Endothelial cell (in vitro differentiated cells): ENCODE measurements at regions not wholly inside any gene's neighbourhood (a gene's known extent, or its start where the extent isn't known, plus 50 kb on each side); places are given as distances from the start of the nearest gene placed in this dataset.

Source experiments
- DNase-seq: peaks from one replicate; pipeline ENCODE4 v3.0.0; 2021; ENCODE audit warnings: low spot score
- H3K27ac Mint-ChIP-seq: one replicate; pipeline ENCODE4 v1.8.0; 2021; ENCODE audit warnings: mixed read lengths, inconsistent platforms; ENCODE audit not compliant: unreplicated experiment
- H3K27me3 Mint-ChIP-seq: one replicate; pipeline ENCODE4 v1.8.0; 2021; ENCODE audit warnings: mild to moderate bottlenecking, moderate library complexity, mixed read lengths, inconsistent platforms; ENCODE audit not compliant: unreplicated experiment
- H3K36me3 Mint-ChIP-seq: one replicate; pipeline ENCODE4 v1.8.0; 2021; ENCODE audit warnings: mild to moderate bottlenecking, low read depth, mixed read lengths, inconsistent platforms; ENCODE audit not compliant: unreplicated experiment
- H3K4me1 Mint-ChIP-seq: one replicate; pipeline ENCODE4 v1.8.0; 2021; ENCODE audit warnings: mild to moderate bottlenecking, mixed read lengths, inconsistent platforms; ENCODE audit not compliant: unreplicated experiment
- H3K4me3 Mint-ChIP-seq: one replicate; pipeline ENCODE4 v1.8.0; 2021; ENCODE audit warnings: mild to moderate bottlenecking, mixed read lengths, inconsistent platforms; ENCODE audit not compliant: unreplicated experiment
- H3K9me3 Mint-ChIP-seq: one replicate; pipeline ENCODE4 v1.8.0; 2021; ENCODE audit warnings: mixed read lengths, inconsistent platforms; ENCODE audit not compliant: unreplicated experiment
- TF ChIP-seq, protein P1 (sequence below): fragments of 200-600 bp; sonication (generic); IDR thresholded peaks from one replicate; pipeline ENCODE4 v1.5.0; 2021; ENCODE audit warnings: antibody characterized with exemption; ENCODE audit not compliant: unreplicated experiment

DNA sequence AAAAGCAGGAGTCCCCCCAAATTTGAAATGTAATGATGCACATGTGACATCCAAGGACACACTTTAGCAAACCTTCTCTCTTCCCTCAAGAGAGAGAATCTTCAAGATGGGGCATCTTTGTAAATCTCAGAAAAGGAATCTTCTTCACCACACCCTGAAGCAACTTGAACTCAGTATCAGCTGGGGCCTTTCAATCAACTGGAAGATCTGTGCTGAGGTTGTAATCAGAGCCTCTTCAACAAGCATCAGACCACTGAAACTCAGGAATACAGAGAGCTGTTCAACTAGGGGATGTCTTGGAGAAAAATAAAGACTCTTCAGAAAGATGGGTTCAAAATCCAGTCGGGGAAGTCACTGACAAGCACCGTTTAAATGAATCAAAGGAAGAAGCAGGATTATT is 92.5 kb upstream of the CAMK1G start:
- Mint-ChIP-seq H3K27ac (no peak overlapping the region), H3K4me3 (no peak overlapping the region), H3K36me3 (no peaks in the 10 kb centered on the region), H3K4me1 (peaks cover 7% of the 10 kb centered on the region), H3K27me3 (peaks cover 3% of the 10 kb centered on the region), H3K9me3 (no peaks in the 10 kb centered on the region)
- TF ChIP-seq, protein P1, sequence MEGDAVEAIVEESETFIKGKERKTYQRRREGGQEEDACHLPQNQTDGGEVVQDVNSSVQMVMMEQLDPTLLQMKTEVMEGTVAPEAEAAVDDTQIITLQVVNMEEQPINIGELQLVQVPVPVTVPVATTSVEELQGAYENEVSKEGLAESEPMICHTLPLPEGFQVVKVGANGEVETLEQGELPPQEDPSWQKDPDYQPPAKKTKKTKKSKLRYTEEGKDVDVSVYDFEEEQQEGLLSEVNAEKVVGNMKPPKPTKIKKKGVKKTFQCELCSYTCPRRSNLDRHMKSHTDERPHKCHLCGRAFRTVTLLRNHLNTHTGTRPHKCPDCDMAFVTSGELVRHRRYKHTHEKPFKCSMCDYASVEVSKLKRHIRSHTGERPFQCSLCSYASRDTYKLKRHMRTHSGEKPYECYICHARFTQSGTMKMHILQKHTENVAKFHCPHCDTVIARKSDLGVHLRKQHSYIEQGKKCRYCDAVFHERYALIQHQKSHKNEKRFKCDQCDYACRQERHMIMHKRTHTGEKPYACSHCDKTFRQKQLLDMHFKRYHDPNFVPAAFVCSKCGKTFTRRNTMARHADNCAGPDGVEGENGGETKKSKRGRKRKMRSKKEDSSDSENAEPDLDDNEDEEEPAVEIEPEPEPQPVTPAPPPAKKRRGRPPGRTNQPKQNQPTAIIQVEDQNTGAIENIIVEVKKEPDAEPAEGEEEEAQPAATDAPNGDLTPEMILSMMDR: no peak
- no peak for DNase-seq

DNA sequence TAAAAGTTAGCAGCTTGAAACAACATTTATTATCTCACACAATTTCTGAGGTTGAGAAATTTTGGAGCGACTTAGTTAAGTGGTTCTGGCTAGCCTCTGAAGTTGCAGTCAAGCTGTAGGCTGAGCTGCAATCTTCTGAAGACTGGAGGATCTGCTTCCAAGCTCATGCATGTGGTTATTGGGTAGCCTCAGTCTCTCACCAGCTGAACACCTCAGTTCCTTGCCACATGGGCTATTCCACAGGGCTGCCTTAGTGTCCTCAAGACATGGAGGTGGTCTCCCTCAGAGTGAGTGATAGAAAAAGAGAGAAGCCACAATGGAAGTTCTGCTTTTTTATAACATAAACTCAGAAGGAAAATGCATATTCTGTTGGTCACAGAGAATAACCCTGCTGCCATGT is 92.0 kb upstream of the CAMK1G start:
- TF ChIP-seq, protein P1: no peak
- Mint-ChIP-seq H3K4me3 (no peak overlapping the region), H3K4me1 (peaks cover 7% of the 10 kb centered on the region), H3K9me3 (no peaks in the 10 kb centered on the region), H3K27me3 (peaks cover 3% of the 10 kb centered on the region), H3K36me3 (no peaks in the 10 kb centered on the region), H3K27ac (no peak overlapping the region)
- DNase-seq: no peak

DNA sequence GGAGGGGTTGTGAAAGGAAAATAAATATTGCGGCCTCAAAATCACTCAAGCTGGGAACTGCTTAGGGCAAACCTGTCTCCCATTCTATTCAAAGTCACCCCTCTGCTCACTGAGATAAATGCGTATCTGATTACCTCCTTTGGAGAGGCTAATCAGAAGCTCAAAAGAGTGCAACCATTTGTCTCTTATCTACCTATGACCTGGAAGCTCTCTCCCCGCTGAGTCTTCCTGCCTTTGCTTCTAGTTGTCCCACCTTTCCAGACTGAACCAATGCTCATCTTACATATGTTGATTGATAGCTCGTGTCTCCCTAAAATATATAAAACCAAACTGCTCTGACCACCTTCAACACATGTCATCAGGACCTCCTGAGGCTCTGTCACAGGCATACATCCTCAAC is 91.6 kb upstream of the CAMK1G start:
- H3K27ac Mint-ChIP-seq: no peak overlapping the region
- TF ChIP-seq, protein P1: no peak
- H3K4me1 Mint-ChIP-seq: peaks cover 5% of the 10 kb centered on the region
- no peaks in the 10 kb centered on the region for H3K9me3 Mint-ChIP-seq
- DNase-seq: no peak
- H3K4me3 Mint-ChIP-seq: no peak overlapping the region
- peaks cover 3% of the 10 kb centered on the region for H3K27me3 Mint-ChIP-seq
- H3K36me3 Mint-ChIP-seq: no peaks in the 10 kb centered on the region

DNA sequence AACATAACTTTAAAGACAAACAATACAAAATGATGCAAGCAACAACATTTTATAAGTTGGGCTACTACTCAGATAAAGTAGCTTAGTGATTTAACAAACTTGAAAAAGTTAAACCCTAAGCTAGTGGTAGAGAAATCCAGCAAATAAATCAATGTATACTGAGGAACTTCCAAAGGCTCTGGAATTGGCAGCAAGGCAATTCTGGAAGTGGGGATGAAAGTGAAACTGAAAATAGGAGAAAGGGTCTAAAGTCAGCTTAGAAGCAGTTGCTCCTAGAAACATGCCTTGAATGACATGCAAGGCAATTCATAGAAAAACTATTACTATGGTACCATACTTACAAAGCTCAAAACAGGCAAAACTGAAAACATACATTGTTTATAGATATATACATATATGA is 90.0 kb upstream of the CAMK1G start:
- Mint-ChIP-seq H3K9me3 (no peaks in the 10 kb centered on the region), H3K27me3 (peaks cover 2% of the 10 kb centered on the region), H3K36me3 (no peaks in the 10 kb centered on the region), H3K4me3 (no peak overlapping the region), H3K4me1 (no peaks in the 10 kb centered on the region), H3K27ac (no peak overlapping the region)
- TF ChIP-seq, protein P1: no peak
- DNase-seq: no peak

DNA sequence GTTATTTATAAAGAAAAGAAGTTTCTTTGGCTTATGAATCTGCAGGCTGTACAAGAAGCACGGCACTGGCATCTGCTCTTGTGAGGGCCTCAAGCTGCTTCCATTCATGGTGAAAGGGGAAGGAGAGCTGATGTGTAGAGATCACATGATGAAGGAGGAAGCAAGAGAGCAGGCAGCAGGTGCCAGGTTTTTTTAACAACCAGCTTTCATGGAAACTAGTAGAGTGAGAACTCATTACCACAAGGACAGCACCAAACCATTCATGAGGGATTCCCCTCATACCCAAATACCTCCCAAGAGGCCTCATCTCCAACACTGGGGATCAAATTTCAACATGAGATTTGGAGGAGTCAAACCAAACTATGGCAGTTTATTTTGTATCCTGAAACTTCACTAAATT is 85.8 kb upstream of the CAMK1G start:
- DNase-seq: no peak
- Mint-ChIP-seq H3K4me1 (no peaks in the 10 kb centered on the region), H3K9me3 (no peaks in the 10 kb centered on the region), H3K4me3 (no peak overlapping the region), H3K27ac (no peak overlapping the region), H3K27me3 (peaks cover 2% of the 10 kb centered on the region), H3K36me3 (no peaks in the 10 kb centered on the region)
- TF ChIP-seq, protein P1: no peak
